ENCODE measurements at regions not wholly inside any gene's neighbourhood (a gene's known extent, or its start where the extent isn't known, plus 50 kb on each side); places are given as distances from the start of the nearest gene placed in this dataset.

GRCh38 chr18:73717570-73717969 is 430.1 kb downstream of the FBXO15 start:
- no peak for FAIRE-seq

- no peak for FAIRE-seq
These were observed 432.4 kb downstream of the FBXO15 start for GRCh38 chr18:73715210-73715670.

GRCh38 chr18:73714466-73714865 is 433.2 kb downstream of the FBXO15 start:
- FAIRE-seq: no peak

DNA sequence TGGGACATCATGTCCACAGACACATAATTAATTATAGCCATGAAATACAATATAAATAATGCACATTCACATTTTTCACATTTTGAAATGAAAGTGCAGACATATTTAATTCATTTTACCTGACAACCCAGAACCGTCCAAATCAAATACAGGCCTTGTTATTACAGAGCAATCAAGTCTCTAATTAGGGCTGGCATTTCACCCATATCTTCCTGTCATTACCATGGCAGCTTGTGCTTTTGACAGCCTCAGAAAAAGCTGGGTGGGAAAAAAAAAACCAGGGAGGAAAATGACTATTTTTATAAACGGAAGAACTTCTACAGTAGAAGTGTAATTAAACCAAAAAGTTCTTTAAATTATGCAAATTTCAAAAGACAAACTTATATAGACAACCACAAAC is 436.4 kb downstream of the FBXO15 start:
- no peak for FAIRE-seq

DNA sequence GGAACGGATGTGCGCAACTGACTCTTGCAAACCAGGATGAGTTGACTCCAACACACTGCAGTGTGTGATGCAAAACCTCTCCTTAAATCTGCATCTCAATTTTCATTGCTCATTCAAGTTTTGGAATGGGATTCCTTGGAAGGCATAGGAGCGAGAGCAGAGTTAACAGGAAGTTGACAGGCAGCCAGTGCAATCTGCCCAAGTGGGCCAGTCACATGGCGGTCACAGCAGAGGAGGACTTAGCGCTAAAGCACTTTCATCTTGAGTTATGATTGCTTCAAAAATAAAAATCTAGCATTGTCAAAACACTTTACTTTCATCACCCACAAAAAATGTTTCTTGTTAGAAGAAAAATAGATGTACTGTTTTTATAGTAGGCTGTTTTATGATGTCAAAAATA is 439.0 kb downstream of the FBXO15 start:
- no peak for FAIRE-seq

DNA sequence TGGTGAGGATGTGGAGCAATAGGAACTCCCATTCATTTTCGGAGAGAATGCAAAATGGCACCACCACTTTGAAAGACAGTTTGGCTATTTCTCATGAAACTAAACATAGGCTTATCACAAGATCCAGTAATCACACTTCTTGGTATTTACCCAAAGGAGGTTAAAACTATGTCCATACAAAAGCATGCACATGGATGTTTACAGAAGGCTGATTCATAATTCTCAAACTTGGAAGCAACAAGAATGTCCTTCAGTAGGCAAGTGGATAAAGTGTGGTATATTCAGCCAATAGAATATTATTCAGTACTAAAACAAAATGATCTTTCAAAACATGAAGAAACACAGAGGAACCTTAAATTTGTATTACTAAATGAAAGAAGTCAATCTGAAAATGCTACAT is 440.6 kb downstream of the FBXO15 start:
- FAIRE-seq: no peak

- FAIRE-seq: no peak
These were observed 450.3 kb downstream of the FBXO15 start for GRCh38 chr18:73697353-73697752.

- no peak for FAIRE-seq
These were observed 450.9 kb downstream of the FBXO15 start for GRCh38 chr18:73696698-73697097.

DNA sequence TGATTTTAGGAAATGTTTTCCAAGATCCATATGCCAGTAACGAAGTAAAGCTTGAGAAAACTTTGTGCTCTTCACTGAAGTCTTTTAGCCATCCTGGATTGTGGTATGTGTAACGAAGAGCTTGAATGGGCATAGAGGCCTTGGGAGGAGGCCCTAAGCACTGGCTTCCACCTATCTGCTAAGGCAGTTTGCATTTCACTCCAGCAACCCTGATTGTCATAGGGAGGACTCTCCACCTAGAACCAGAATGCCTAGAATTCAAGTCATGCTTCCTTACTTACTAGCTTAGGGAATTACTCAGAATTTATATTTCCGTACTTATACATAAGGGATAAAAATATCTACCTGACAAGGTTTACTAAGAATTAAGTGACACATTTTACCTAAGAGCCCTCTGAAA is 451.5 kb downstream of the FBXO15 start:
- FAIRE-seq: no peak

- no peak for FAIRE-seq
These were observed 454.5 kb downstream of the FBXO15 start for GRCh38 chr18:73693091-73693490.

- no peak for FAIRE-seq
These were observed 456.0 kb downstream of the FBXO15 start for GRCh38 chr18:73691624-73692023.

DNA sequence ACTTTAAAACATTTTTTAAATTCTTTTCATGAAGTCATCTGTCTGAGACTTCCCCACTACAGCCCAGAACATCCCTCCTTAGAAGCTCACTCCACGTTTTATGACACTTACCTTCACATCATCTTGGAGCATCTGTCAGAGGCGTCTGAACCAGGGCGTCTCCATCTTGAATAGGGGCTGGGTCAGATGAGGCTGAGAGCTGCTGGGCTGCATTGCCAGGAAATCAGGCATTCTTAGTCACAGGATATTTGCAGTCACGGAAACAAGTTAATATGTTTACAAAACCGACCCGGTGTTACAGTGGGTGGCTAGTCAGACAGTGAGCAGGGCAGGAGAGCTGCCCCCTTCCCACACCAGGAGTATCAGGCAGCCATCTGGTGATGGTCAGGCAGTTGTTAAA is 456.5 kb downstream of the FBXO15 start:
- no peak for FAIRE-seq

DNA sequence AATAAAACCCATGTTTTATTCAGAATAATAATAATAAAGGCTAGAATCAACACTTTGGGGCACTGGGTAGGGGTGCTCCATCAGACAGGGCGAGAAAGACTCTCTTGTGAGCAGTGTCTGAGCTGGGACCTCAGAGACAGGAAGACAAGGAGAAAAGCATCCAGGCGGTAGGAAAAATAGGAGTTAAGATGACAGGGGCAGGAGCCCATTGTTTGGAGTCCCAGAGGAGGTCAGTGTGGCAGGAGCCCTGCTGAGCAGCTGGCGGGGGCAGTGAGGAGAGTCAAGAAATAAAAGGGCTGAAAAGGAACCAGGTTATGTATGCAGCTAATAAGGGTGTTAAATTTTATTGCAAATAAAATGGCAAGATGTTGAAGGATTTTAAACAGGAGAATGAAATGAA is 457.4 kb downstream of the FBXO15 start:
- no peak for FAIRE-seq

DNA sequence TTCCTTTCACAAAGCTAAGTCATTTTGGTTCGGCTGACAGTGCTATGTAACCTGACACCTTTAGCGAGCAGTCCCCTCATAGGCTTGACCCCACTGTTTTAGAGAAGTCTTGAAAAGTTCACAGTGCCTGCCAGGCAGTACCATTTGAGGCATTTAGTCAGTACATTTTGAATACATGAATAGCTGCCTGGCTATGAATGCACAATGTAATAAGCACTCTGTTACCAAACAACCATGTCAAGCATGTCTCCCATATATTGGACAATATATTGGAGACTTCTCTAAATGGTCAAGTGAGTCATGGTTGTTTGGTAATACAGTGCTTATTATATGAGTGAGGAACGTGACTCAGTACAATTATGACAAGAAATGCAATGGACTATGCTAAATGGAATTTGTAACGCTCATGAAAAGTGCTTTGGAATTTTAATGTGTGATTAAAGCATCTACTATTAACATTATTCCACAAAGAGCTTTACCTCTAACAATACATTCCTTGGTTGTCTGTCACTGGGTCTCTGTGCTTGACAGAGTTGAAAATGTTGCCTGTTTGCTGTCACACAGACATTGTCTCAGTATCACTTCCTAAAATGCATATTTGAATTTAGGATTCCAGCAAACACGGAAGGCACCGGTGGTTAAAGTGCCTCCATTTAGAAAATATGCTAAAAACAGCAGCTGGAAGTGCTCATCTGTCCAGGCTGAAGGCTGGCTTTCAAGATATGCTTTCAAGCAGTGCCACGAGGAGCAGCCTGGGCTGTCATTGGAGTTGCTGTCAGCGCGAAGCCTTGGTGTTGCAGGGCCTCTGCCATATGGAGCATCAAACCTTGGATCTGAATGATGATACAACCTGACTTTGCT is 458.6 kb downstream of the FBXO15 start:
- FAIRE-seq: no peak

DNA sequence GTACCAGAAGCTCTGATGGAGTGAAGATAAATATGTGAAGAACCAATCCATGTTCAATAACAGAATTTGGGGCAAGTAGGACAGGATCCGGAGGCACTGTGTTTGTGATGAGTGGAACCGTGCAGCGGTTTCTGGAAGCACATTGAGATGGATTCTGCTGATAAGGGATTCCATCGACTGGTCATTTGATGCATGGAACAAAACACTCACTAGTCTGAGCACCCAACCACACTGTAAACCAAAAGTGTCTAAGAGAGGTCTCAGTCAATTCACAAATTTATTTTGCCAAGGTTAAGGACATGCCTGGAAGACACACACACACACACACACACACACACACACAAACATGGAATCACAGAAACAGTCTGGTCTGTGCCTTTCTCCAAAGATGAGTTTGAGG is 459.5 kb downstream of the FBXO15 start:
- no peak for FAIRE-seq

GRCh38 chr18:73684647-73685046 is 463.0 kb downstream of the FBXO15 start:
- FAIRE-seq: no peak

GRCh38 chr18:73683409-73684238 is 464.0 kb downstream of the FBXO15 start:
- no peak for FAIRE-seq

DNA sequence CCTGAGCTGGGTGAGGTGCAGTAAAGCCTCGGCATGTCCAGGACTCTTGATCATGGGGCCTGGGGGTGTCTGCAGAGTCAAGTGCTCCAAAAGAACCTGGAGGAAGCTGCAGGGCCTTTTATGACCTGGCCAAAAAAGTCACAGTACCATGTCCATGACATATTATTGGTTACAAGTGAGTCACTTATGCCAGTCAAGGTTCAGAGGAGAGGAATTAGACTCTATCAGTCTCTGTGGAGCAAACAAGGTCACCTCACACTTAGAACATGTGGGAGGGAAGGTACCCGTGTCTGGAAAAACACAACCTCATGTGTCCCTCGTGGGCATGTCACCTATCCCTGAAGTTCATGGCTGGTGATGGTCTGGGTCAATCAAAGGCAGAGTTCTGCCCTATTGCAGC is 465.7 kb downstream of the FBXO15 start:
- FAIRE-seq: no peak

- FAIRE-seq: no peak
These were observed 466.2 kb downstream of the FBXO15 start for GRCh38 chr18:73681398-73681797.

- FAIRE-seq: no peak
These were observed 467.5 kb downstream of the FBXO15 start for GRCh38 chr18:73679941-73680712.

GRCh38 chr18:73677450-73677849 is 470.2 kb downstream of the FBXO15 start:
- FAIRE-seq: no peak

DNA sequence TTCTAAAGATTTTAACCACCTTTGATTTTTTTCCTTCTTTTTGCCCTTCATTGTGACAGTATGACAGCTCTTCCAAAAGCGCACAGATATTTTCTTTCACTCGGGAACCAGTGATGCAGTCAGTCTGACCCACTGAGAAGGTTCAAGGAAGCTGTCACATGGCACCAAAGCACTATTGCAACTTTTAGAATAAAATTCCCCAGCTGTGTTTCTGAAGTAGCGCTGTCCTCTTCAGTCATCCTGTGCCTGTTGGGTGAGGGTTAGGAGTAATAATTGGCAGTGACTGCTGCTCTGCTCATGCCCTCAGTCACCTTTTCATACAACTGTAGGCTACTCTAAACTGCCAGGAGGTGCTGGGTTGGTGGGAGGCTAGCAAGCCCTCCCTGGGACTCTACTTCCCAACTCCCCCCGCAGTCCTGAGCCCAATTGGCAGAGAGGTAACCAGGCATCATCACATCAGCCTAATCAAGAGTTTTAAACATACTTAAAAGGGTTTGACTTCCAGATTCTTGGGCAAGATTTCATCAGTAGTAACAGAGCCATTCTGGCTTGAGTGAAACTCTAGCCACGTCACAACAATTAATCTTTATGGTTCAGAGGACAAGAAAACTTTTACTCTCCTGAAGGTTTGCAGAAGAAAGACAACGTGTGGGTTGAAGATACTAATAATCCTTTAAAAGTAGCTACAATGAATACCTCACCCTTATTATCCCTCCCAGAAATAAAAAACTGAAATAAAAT is 473.3 kb downstream of the FBXO15 start:
- FAIRE-seq: no peak
